ENCODE measurements at regions not wholly inside any gene's neighbourhood (a gene's known extent, or its start where the extent isn't known, plus 50 kb on each side); places are given as distances from the start of the nearest gene placed in this dataset.
"Not testable (repeated sequence)": the region's sequence is repeated elsewhere in the genome, so short reads cannot be mapped to it uniquely, and the experiment has no call there.

GRCh38 chr1:99062192-99062591 is 57.5 kb upstream of the PLPPR5 start:
- no peak for DNase-seq

DNA sequence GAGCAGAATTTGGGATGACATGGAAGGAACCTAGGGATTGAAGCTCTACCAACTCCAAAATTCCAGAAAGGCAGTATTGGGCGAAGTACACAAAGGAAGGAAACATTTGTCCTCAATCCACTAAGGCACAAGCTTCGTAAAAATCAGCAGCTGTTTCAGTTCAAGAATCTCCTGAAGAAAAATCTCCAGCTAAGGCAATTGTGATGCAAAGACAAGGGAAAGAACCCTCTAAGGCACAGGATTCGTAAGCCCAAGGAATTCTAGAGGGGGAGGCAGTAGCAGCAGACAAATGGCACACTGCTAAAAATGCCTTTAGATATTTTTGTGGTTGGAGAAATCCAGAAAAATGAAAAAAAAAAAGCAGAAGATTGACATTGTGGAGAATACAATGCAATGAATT is 64.5 kb upstream of the PLPPR5 start:
- no peak for DNase-seq

GRCh38 chr1:99078529-99078928 is 73.9 kb upstream of the PLPPR5 start:
- DNase-seq: not testable (repeated sequence)

GRCh38 chr1:99082366-99082765 is 77.7 kb upstream of the PLPPR5 start:
- no peak for DNase-seq

- no peak for DNase-seq
These were observed 78.7 kb upstream of the PLPPR5 start for GRCh38 chr1:99083338-99083737.

GRCh38 chr1:99084562-99084961 is 79.9 kb upstream of the PLPPR5 start:
- no peak for DNase-seq

DNA sequence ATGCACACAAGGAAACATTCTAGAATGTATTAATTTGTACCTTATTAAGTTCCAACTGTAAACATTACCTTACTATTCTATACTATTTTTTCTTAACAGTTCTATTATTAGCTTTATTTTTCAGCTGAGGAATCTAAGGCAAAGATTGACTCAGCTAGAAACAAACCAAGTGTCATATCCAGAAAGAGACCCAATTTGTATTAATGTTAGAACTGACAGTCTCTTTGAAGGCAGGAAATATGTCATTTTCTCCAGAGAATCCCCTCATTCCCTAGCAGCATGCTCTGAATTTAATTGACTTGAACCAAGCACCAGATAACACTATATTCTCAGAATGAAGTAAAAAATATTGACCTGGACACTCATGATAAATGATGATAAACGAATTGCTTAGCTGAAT is 81.4 kb upstream of the PLPPR5 start:
- DNase-seq: no peak

DNA sequence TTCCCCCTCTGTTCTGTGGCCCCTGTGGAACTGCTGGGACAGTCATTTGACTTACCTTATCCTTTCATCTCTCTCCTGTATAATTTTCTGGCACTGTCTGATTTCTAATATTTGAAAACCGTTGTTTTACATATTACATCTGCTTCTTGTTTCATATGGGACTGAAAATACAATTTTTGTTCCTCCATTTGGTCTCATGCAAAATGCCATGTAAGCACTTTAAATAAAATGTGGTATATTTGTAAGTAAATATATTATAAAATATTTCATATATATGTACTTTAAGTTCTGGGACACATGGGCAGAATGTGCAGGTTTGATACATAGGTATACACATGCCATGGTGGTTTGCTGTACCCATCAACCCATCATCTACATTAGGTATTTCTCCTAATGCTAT is 93.9 kb upstream of the PLPPR5 start:
- no peak for DNase-seq

GRCh38 chr1:99106274-99106673 is 101.6 kb upstream of the PLPPR5 start:
- no peak for DNase-seq

DNA sequence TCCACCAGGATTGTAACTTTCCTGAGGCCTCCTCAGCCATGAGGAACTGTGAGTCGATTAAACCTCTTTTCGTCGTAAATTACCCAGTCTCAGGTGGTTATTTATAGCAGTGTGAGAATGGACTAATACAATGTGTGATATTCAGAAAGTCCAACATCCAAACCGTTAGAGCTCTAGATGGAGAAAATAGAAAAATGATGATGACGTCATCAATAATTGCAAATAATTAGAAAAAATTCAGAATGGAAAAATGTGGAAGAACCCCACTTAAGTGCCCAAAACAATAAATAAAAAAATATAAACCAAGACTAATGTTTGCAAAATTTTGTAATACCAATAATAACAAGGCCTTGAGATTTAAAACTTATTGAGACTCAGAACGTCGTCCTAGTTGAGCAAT is 103.0 kb upstream of the PLPPR5 start:
- no peak for DNase-seq

- no peak for DNase-seq
These were observed 105.7 kb upstream of the PLPPR5 start for GRCh38 chr1:99110140-99111041.

DNA sequence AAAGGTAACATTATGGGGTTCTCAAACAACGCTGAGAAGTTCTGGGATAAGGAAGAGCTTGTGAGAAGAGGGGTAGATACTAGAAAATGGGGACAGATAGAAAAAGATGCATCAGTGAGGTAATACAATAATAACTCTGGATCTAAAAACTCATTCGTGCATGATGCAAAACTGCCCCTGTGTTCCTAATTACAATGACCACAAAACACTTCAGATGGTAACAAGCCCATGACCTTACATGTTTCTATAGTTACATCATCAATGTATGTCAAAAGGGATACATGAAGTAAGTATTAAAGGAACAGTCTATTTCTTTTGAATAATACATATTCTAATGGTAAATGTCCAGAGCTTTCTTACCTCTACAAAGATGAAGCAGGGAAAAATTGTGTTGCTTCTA is 110.6 kb upstream of the PLPPR5 start:
- no peak for DNase-seq

- peak in 24 of 58 donors; percentile 0 to 19 (median 6) for DNase-seq
These were observed 114.5 kb upstream of the PLPPR5 start for GRCh38 chr1:99119188-99119587.

- DNase-seq: no peak
These were observed 117.4 kb upstream of the PLPPR5 start for GRCh38 chr1:99122039-99122438.

- no peak for DNase-seq
These were observed 119.3 kb upstream of the PLPPR5 start for GRCh38 chr1:99123936-99124335.

DNA sequence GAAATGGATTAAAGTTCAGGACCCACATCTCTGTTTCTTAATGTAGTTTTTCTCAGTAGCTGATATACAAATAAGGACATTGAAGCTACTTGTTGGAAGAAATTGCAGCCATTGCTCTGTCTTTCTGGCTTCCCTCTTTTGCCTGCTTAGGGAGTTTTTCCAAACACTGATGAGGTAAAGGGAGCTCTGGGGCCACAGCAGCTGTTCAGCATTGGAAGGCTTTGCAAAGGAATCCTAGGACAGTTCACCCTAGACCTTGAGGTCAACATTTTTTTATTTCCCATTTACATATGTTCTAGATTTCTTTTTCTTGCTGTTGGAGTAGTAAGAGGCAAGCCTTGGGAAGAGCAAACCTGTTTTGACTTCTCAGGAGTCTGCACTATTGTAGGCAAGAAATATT is 126.9 kb upstream of the PLPPR5 start:
- no peak for DNase-seq

GRCh38 chr1:99133756-99134500 is 129.3 kb upstream of the PLPPR5 start:
- DNase-seq: no peak

DNA sequence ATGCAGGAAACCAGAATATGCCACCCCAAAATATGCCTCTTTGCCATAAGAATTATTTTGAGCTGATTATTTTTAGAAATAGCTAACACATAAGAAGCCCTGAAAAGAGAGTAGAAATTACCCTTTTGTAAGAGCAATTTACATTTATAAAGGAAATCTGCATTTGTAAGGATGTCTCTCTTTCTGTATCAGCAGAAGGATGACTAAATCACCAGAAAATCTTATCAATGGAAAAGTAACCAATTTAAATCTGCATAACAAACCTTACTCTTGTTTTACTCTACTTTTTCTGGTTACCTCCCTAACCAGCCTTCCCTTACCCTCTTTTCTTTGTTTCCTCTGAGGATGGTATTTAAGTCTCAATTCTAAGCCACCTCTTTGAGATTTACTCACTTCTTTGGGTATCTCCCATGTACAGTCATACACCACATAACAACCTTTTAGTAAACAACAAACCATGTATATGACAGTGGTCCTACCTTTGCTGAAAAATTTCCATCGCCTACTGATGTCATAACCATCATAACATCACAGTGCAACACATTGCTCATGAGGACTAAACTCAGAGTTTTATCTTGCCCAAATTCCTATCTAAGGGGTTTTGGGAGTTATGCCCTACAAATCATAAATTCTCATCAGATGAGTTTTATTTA is 126.6 kb upstream of the PLPPR4 start:
- no peak for DNase-seq

GRCh38 chr1:99139876-99140275 is 124.4 kb upstream of the PLPPR4 start:
- no peak for DNase-seq

- no peak for DNase-seq
These were observed 118.0 kb upstream of the PLPPR4 start for GRCh38 chr1:99146129-99146848.

GRCh38 chr1:99149952-99150351 is 114.3 kb upstream of the PLPPR4 start:
- DNase-seq: no peak
